Esophagus squamous epithelium (tissue), 5 donors: ENCODE measurements at regions not wholly inside any gene's neighbourhood (a gene's known extent, or its start where the extent isn't known, plus 50 kb on each side); places are given as distances from the start of the nearest gene placed in this dataset.

Source experiments
- DNase-seq: peaks from one replicate; lab custom pipeline; 2025; lab: John Stamatoyannopoulos, UW
- H3K27ac ChIP-seq, 4 donors: fragments of 200-600 bp; sonication (generic); one replicate each; pipeline ENCODE4 v1.5.1; 2016 to 2019; ENCODE audit warnings: mild to moderate bottlenecking in 1 of 4
- H3K27me3 ChIP-seq, 4 donors: fragments of 200-600 bp; sonication (generic); 1 replicate in 3 of 4; 2 replicates in 1 of 4; pipeline versions ENCODE4 v1.5.1 to v1.6.0; 2017 to 2021; ENCODE audit warnings: antibody characterized with exemption in 1 of 4
- H3K36me3 ChIP-seq, 3 donors: fragments of 200-600 bp; sonication (generic); one replicate each; pipeline ENCODE4 v1.5.1; 2016 to 2019
- H3K4me1 ChIP-seq, 3 donors: fragments of 200-600 bp; sonication (generic); one replicate each; pipeline ENCODE4 v1.5.1; 2017 to 2019
- H3K4me3 ChIP-seq, 4 donors: fragments of 200-600 bp; sonication (generic); 1 replicate in 3 of 4; 2 replicates in 1 of 4; pipeline ENCODE4 v1.5.1; 2016 to 2019; ENCODE audit warnings: mild to moderate bottlenecking in 2 of 4, moderate library complexity in 1 of 4
- H3K9me3 ChIP-seq, 3 donors: fragments of 200-600 bp; sonication (generic); one replicate each; pipeline ENCODE4 v1.5.1; 2016 to 2019
- POLR2A ChIP-seq, 4 donors: fragments of 450-650 bp; IDR thresholded peaks; one replicate each; pipeline ENCODE4 v1.6.1; 2017; ENCODE audit warnings: antibody characterized with exemption in 4 of 4, mild to moderate bottlenecking in 4 of 4, moderate library complexity in 3 of 4
- WGBS, 2 donors: methylation state at CpG; one replicate each; pipeline ENCODE4 v1.1.5; 2018; 5-methylcytosine and 5-hydroxymethylcytosine counted together
- intact Hi-C: fragments of 100-400 bp; cut with DNase I; formaldehyde crosslinking; loops from one replicate; pipeline ENCODE4 v1.15.0; 2022
- TF ChIP-seq, protein P1 (sequence below), 6 experiments: fragments of 450-650 bp in 4 of 6; fragments of 200-600 bp in 2 of 6; sonication (generic) in 2 of 6; IDR thresholded peaks; one replicate each; pipeline ENCODE4 v1.5.1; 2016 to 2019; ENCODE audit warnings: antibody characterized with exemption in 6 of 6, mild to moderate bottlenecking in 4 of 6, moderate library complexity in 4 of 6
- donor health status: DM: yes; HTN: yes; CAD: no.

DNA sequence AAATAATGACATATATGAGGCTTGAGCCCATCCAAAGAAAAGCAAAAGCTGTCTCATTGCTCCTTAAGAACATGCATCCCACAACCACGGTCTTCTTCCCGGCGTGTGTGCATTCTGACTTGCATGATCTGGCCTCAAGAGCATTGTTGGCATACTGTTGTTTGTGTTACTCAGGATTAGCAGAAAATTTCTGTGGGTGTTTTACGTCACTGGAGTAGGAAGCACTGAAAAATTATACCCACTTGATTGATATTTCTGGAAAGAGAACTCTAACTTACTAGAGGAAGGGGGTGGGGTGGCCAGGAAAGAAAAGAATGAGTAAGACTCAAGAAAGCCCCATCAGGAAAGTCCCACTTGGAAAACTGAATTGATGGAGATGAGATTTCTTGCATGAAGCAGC, 326.2 kb upstream of the PRDM1 start:
- 29 to 38% methylated on average over 4 of the region's 4 CpGs for WGBS, 2 donors
- intact Hi-C loops, result no loop called here

DNA sequence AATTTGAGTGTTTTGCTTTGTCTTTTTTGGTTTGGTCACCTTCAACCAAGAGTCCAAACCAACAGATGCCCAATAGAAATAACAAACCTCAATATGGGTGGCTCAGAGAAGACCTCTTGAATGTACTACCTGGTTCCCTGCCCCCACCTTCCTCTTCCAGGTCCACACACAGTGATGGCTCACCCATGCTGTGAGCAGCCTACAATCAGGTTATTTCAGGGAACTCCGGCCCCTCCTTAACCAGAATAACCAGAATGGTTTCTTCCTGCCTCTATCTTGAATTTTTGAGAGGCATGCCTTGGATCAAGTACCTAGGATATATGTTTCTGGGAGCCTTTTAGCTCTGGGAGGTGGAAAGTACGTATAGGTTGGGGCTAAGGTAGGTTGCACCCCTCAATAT, 327.1 kb upstream of the PRDM1 start:
- DNase-seq, result no peak
- H3K27ac ChIP-seq, result peak overlapping the region; percentile 7 to 76 (median 72)
- H3K4me1 ChIP-seq, result peaks cover 7 to 58% (median 38%) of the 10 kb centered on the region in 3 donors
- no peaks in the 10 kb centered on the region for H3K9me3 ChIP-seq
- WGBS, 2 donors, result 45 to 75% methylated on average over 2 of the region's 2 CpGs
- H3K27me3 ChIP-seq, result no peaks in the 10 kb centered on the region
- TF ChIP-seq POLR2A (IDR thresholded peaks at IDR 0.05), result no peak
- TF ChIP-seq, protein P1, sequence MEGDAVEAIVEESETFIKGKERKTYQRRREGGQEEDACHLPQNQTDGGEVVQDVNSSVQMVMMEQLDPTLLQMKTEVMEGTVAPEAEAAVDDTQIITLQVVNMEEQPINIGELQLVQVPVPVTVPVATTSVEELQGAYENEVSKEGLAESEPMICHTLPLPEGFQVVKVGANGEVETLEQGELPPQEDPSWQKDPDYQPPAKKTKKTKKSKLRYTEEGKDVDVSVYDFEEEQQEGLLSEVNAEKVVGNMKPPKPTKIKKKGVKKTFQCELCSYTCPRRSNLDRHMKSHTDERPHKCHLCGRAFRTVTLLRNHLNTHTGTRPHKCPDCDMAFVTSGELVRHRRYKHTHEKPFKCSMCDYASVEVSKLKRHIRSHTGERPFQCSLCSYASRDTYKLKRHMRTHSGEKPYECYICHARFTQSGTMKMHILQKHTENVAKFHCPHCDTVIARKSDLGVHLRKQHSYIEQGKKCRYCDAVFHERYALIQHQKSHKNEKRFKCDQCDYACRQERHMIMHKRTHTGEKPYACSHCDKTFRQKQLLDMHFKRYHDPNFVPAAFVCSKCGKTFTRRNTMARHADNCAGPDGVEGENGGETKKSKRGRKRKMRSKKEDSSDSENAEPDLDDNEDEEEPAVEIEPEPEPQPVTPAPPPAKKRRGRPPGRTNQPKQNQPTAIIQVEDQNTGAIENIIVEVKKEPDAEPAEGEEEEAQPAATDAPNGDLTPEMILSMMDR (IDR thresholded peaks at IDR 0.05), result no peak
- H3K4me3 ChIP-seq, result no peak overlapping the region
- H3K36me3 ChIP-seq, result no peaks in the 10 kb centered on the region
- intact Hi-C loops, result no loop called here

More for the DNA sequence above, 326.2 kb upstream of the PRDM1 start:
- H3K9me3 ChIP-seq, result no peaks in the 10 kb centered on the region
- no peak for DNase-seq
- no peak overlapping the region for H3K4me3 ChIP-seq
- peaks cover 6 to 58% (median 38%) of the 10 kb centered on the region in 3 donors for H3K4me1 ChIP-seq
- no peak for TF ChIP-seq POLR2A (IDR thresholded peaks at IDR 0.05)
- H3K27me3 ChIP-seq, result no peaks in the 10 kb centered on the region
- no peaks in the 10 kb centered on the region for H3K36me3 ChIP-seq
- peak overlapping the region; percentile 7 to 76 (median 72) for H3K27ac ChIP-seq

DNA sequence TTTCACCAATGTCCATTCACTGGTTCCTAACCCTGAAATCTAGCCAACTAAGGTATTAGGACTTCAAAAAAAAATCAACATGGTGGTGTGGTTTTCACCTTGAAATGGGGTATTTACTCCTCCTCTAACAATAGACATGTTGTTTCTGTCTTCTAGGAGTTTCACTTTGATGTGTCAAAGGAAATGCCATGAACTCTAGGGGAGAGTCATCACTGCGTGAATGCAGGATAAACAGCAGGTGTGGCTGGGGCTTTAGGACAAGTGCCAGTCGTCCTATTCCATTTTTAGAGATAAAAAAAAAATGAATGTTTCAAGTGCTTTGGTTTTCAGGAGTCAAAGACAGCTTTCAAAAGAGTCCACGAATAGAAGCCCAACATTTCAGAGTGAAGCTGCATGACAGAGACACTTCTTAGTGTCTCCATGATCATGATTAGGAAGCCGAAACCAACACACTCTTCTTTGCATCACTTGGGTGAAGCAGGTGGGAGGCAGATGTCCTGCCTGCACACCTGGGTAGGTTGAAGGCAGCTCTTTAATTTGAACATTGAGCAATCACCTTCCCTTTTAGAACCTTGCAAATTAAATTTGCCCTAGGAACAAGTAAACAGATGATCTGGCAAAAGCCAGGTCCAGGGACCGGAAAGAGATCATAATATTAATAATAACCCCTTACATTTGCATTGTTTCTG, 328.5 kb upstream of the PRDM1 start:
- Histone ChIP-seq H3K36me3 (no peaks in the 10 kb centered on the region), H3K27me3 (no peaks in the 10 kb centered on the region), H3K4me1 (peaks cover 17 to 62% (median 42%) of the 10 kb centered on the region in 3 donors), H3K4me3 (no peak overlapping the region), H3K27ac (peak overlapping the region; percentile 25 to 76 (median 72)), H3K9me3 (no peaks in the 10 kb centered on the region)
- TF ChIP-seq POLR2A (IDR thresholded peaks at IDR 0.05), result no peak
- TF ChIP-seq, protein P1 (IDR thresholded peaks at IDR 0.05), result no peak
- intact Hi-C loops, result no loop called here
- WGBS, 2 donors, result 55 to 56% methylated on average over 5 of the region's 5 CpGs
- DNase-seq, result no peak

DNA sequence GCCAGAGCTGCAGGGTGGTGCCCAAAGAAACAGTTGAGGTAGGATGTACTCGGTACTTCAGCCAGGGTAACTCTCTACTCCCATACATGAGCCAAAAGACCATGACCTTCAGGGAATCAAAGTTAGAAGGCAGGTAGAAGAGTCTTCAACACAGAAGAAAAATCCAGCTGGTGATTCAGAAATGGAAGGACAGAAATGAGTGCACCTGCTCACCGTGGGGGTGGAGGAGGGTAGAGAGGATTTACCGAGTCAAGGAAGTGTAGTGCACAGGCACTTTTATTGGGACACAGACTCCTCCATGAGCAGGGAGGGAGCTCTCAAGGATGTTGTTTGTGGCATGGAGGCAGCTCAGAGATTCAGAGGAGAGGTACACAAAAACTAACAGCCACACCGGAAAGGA, 330.3 kb upstream of the PRDM1 start:
- Histone ChIP-seq H3K27ac (no peak overlapping the region), H3K36me3 (no peaks in the 10 kb centered on the region), H3K4me3 (no peak overlapping the region), H3K4me1 (peaks cover 17 to 52% (median 40%) of the 10 kb centered on the region in 3 donors), H3K9me3 (no peaks in the 10 kb centered on the region), H3K27me3 (no peaks in the 10 kb centered on the region)
- TF ChIP-seq POLR2A (IDR thresholded peaks at IDR 0.05), result no peak
- TF ChIP-seq, protein P1 (IDR thresholded peaks at IDR 0.05), result no peak
- no peak for DNase-seq
- WGBS, 2 donors, result 85 to 92% methylated on average over 4 of the region's 4 CpGs
- intact Hi-C loops, result no loop called here

DNA sequence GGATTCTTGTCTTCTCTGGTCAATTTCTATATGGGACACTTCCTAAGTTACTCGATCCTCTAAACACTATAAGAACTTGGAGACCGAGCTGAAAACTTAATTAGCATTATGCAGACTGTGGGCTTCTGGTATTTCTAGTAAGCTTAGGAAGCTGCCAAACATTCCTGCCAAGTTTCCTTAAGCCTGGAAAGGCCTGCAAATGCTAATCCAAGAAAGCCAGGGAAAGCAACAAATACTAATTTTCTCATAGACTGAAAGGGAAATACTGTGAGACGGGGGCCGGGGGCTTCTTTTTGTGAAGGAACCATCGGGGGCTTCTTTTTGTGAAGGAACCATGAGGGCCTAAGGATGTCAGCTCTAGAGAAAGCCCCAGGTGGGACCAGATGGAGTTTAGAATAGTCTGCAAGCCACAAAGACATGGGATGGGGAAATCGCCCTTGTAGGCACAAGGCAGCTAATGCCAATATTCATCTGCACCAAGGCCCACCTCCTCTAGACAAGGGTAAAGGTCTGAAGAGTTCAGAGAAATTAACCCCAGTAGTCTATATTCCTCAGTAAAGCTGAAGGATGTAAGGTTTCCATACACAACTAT, 332.4 kb upstream of the PRDM1 start:
- no peak for DNase-seq
- Histone ChIP-seq H3K4me3 (no peak overlapping the region), H3K27ac (peak overlapping the region in 3 of 4 donors; percentile 41 to 73 (median 51)), H3K36me3 (no peaks in the 10 kb centered on the region), H3K27me3 (no peaks in the 10 kb centered on the region), H3K9me3 (no peaks in the 10 kb centered on the region), H3K4me1 (peaks cover 11 to 41% (median 22%) of the 10 kb centered on the region in 3 donors)
- intact Hi-C loops, result no loop called here
- WGBS, 2 donors, result 36 to 39% methylated on average over 6 of the region's 6 CpGs
- TF ChIP-seq, protein P1 (IDR thresholded peaks at IDR 0.05), result no peak
- TF ChIP-seq POLR2A (IDR thresholded peaks at IDR 0.05), result no peak
